SKM-1 treated with dmso at 0.1 percent for 144 hours (cell line): ENCODE measurements at regions not wholly inside any gene's neighbourhood (a gene's known extent, or its start where the extent isn't known, plus 50 kb on each side); places are given as distances from the start of the nearest gene placed in this dataset.
"Not testable (repeated sequence)": the region's sequence is repeated elsewhere in the genome, so short reads cannot be mapped to it uniquely, and the experiment has no call there.

Experiments used
- DNase-seq: peaks from one replicate; lab custom pipeline; 2025; ENCODE audit not compliant: unreplicated experiment; lab: John Stamatoyannopoulos, UW

DNA sequence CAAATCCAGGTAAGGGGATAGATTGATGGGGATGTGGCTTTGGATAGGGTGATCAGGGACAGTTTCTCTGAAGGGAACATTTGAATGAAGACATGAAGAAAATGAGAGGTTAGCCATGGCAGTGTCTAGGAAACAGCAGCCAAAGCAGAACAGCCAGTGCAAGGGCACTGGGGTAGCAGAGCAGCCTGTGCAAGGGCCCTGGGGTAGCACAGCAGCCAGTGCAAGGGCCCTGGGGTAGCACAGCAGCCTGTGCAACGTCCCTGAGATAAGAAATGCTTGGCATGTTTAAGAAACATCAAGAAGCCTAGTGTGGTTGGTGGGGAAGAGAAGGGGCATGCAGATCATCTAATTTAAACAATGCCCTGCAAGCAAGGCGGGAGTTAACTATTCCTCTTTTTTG lies 128.5 kb downstream of the IRX5 start:
- no peak for DNase-seq

DNA sequence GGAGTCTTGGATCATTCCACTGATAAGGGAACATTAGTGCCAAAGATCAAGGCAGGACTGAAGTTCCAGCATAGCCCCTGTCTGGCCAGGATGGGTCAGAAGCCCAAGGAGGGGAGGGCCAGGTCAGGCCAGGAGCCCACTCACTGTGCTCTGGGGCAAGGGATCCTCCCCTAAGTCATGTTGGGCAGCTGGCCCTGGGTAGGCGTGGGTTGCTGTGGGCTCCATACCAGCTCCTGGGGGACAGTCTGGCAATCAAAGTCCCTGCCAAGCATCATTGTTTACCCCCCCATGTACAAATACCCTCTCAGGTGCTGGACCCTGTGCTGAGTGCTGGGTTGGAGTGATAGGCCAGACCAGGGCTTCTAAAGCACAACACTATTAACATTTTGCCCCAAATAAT lies 130.5 kb downstream of the IRX5 start:
- no peak for DNase-seq

DNA sequence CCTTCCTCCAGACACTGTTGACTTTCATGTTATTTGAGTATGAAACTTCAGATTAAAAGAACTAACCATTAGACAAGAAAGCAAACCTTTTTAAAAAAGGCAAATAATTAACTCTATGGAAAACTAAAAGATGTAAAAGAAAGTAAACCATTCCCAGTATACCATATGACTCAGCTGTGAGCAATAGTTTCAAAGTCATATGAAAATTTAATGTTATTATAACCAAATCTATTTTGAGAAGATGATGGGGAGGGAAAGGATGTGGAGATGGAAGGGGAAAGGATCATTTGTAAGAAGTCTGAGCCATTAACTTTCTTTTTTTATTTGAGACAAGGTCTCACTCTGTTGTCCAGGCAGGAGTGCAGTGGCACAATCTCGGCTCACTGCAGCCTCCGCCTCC lies 131.8 kb downstream of the IRX5 start:
- DNase-seq = no peak

DNA sequence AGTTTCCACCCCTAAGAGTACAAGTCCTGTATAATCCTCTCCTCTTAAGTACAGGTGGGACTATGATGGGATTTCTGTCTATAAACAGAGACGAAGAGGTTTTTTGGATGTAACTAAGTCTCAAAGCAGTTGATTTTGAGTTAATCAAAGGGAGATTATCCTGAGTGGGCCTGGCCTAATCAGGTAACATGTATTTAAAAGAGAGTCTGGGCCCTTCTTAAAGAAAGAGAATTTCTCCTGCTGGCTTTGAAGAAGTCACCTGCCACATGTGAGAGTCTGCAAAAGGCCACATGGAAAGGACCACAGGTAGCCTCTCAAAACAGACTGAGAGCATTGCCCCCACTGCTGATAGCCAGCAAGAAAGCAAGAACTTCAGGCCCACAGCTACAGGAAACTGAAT lies 142.3 kb downstream of the IRX5 start:
- no peak for DNase-seq

GRCh38 chr16:55073830-55074229 lies 143.2 kb downstream of the IRX5 start:
- DNase-seq = no peak

DNA sequence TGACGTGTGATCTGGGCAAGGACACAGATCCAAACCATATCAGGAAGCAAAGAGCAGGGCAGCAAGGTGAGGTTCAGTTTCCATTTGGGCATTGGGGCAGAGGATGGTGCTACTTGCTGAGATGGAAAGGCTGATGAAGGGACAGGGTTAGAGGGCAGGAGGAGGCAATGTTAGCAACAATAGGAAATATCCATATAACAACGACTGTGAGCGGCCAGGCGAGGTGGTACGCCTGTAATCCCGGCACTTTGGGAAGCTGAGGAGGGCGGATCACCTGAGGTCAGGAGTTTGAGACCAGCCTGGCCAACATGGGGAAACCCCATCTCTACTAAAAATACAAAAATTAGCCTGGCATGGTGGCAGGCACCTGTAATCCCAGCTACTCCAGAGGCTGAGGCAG lies 144.5 kb downstream of the IRX5 start:
- not testable (repeated sequence) for DNase-seq

DNA sequence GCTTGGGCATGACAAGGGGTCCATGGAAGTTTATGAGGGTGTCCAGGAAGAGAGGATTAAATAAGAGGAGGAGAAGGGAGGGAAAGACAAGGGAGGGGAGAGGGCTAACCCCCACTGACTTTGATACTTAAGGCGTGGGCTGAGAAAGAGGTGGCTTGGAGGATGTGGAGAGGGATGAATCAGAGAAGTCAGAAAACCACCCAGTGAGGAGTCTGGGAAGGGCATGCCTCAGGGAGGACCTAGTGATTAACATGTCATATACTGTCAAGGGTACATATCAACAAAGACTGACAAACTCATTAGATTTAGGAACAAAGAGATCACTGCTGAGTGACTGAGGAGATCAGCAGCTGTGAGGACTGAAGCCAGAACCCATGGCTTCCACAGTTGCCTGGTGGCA lies 145.4 kb downstream of the IRX5 start:
- no peak for DNase-seq

GRCh38 chr16:55077266-55077665 lies 146.6 kb downstream of the IRX5 start:
- no peak for DNase-seq

GRCh38 chr16:55078153-55078552 lies 147.5 kb downstream of the IRX5 start:
- DNase-seq = no peak

DNA sequence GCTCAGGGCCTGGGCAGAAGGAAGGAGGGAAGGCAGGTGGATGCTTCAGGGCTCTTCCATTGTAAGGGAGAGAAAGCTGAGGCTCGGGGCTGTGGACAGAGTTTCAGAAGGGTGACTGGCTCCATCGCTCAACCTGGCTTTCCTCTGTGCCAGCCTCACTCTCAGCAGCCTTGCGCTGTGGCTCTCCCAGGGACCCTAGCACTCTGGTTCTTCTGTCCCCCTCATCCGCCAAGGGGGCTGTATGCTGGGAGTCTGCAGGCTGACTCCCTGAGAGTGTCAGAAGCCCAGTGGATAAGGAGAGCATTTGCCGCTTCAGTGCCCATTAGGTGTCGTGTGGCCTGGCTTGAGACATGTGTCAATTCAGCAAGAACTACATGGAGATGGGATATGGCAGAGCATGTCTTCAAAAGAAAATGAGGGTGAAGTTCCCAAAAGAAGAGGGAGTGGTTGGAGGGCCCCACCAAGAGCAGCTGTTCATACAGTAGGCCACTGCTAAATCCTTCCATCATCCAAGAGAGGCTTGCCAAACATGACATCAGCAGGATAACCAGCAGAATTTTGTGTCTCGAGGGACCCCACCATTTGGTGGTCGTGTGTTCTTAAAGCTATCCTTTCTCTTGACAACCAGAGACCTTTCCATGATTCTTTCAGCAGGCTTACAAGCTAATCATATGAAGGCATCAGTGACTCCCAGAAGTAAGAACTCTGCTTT lies 148.2 kb downstream of the IRX5 start:
- DNase-seq = no peak

DNA sequence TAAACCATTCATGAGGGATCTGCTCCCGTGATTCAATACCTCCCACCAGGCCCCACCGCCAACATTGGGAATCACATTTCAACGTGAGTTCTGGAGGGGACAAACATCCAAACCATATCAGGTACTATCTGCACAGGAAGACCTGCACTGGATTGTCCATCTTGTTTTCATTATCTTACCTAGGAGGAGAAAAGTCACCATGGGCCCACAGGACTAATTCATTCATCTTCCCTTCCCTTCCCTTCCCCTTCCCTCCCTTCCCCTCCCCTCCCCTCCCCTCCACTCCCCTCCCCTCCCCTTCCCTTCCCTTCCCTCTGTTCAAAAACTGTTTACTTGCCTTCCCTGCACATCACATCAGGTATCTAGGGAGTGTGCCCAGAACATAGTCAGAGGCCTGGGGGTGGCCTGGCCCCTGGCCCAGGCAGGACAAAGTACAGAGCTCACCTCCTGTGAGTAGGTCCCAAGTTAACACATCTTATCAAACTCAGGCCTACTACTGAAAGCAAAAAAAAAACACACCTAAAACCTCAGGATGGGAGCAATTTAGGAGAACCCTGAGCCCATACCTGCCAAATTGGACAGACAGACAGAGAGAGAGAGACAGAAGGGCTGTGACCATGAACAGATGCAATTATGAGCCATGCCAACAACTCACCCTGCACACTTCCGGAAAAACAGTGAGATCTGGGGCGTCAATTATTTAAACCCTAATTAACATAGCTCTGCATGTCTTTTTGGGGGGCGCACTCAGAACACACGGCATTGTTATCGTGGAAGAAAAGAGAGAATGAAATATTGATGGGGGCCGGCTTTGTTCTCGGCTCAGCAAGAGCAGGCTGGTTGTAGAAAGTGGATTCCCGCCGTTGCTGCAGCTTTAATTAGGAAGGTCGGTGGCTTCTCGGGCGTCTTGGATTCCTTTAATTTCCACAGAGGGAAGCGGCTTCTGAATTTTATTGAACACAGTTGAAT lies 151.2 kb downstream of the IRX5 start:
- DNase-seq = no peak

GRCh38 chr16:55082591-55082976 lies 151.9 kb downstream of the IRX5 start:
- DNase-seq = no peak

GRCh38 chr16:55083052-55083451 lies 152.4 kb downstream of the IRX5 start:
- DNase-seq = no peak

GRCh38 chr16:55088098-55088497 lies 157.4 kb downstream of the IRX5 start:
- DNase-seq = no peak

GRCh38 chr16:55089600-55089999 lies 158.9 kb downstream of the IRX5 start:
- no peak for DNase-seq

GRCh38 chr16:55091213-55091870 lies 160.7 kb downstream of the IRX5 start:
- DNase-seq = no peak

GRCh38 chr16:55091871-55092230 lies 161.2 kb downstream of the IRX5 start:
- DNase-seq = no peak

DNA sequence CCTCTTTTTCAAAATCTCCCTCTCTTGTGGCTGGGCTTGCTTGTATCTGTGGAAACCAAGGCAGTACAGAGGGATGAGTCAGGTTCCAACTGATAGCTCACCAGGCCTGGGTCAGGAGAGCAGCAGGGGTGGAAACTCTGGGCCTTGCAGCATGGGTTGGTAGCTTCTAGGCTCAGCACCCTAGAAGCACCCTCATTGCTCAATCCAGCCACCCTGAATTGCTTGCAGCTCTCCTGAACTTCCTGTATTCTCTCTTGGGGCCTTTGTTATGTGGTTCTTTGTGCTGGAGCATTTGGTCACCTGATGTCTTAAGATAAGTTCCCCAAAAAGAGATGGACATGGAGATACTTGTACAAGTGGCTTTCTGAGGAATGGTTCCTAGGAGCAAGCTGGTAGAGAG lies 169.4 kb downstream of the IRX5 start:
- peak; percentile 98 for DNase-seq

- no peak for DNase-seq
Measured at GRCh38 chr16:55101026-55101425, 170.4 kb downstream of the IRX5 start.

GRCh38 chr16:55102077-55102476 lies 171.4 kb downstream of the IRX5 start:
- no peak for DNase-seq

DNA sequence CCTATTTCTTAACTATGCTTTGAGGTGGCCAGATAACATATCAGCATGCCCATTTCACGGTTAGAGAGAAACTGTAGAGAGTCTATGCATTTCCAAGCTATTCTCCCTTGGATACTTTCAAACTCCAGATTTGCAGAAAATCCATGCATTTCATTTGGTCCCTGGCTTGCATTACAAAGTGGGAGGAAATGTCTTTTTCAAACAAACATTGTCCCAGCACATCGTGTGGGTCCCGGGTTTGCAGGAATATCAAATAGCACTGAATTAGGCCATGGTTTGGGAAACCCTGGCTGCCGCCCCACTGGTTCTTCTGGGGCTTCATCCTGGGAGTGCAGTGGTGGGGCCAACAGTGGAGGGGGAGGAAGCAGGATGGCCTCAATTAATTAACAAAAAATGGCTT lies 171.9 kb downstream of the IRX5 start:
- DNase-seq = no peak

DNA sequence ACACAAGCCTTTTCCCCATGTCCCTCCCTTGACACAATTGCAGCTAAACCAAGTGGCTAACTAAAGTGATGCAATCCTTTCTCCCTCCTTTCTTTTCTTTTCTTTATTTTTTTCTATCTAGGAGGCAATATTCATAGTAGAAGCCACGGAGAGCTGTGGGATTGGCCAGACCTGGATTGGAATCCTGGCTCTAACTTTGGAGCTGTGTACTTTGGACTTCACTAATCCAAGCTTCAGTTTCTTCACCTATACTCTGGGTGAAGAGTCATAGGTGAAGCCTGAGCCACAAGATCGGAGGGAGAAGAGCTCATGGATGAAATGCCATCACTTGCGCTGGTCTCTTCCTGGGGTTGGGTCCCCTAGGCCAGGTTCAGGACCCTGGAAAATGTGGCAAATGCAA lies 177.2 kb downstream of the IRX5 start:
- DNase-seq = no peak
